ENCODE measurements at regions not wholly inside any gene's neighbourhood (a gene's known extent, or its start where the extent isn't known, plus 50 kb on each side); places are given as distances from the start of the nearest gene placed in this dataset.

DNA sequence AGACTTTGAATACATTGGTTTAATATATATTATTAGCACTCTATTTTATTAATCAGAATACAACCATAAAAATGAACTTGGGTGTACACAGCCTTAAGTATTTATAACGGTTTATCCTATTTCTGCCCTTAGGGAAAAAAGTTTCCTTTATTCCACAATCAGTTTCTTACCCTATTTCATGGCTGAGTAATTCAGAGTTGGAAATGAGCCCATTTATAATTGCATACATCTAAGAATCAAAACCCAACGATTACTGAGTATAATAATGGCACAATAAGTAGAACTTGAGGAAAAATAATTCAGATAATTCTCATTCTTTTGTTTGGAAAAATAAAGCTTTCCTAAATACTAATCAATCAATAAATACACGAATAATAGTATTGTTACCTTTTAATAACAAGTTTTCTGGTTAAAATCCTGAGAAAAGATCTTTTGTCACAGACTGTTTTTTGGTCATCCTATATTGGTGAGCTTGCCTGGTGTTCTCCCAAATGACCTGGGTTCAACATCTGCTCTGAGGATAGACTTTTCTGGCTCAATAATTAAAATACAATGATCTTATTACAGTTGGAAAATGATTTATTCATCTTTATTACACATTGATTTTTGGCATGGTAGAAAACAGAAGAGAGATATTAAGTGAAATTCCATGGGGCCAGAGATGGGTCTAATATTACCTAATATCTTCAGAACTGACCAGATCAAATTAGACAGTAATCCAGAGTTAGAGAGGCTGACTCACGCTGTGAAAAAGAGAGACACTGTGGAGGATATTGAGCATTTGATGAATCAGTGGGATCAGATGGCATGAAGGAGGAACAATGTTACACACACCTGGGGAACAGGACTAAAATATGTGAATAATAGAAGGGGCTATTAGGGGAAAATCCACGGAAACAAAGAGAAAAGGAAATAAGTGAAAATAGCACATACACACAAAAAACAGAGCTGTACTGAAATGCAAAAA, 162.1 kb upstream of the TBX18 start:
- no peaks in the 10 kb centered on the region for H4K20me1 ChIP-seq (ENCODE audit: low read depth, low read length)
- no peaks in the 10 kb centered on the region for H3F3A ChIP-seq (ENCODE audit: insufficient read depth)
- no peak overlapping the region for H3K4me2 ChIP-seq (ENCODE audit: low read depth, low read length, poor library complexity, severe bottlenecking)
- no peaks in the 10 kb centered on the region for H3K9me3 ChIP-seq (ENCODE audit: insufficient read depth, low read length)
- H3K4me3 ChIP-seq (ENCODE audit: insufficient read depth, low read length, poor library complexity, severe bottlenecking) = no peak overlapping the region
- no peaks in the 10 kb centered on the region for H3K27me3 ChIP-seq (ENCODE audit: low read length)
- H3K9me2 ChIP-seq (replicated peaks; ENCODE audit: insufficient read depth, low read length) = no peaks in the 10 kb centered on the region
- TF ChIP-seq, protein P1, sequence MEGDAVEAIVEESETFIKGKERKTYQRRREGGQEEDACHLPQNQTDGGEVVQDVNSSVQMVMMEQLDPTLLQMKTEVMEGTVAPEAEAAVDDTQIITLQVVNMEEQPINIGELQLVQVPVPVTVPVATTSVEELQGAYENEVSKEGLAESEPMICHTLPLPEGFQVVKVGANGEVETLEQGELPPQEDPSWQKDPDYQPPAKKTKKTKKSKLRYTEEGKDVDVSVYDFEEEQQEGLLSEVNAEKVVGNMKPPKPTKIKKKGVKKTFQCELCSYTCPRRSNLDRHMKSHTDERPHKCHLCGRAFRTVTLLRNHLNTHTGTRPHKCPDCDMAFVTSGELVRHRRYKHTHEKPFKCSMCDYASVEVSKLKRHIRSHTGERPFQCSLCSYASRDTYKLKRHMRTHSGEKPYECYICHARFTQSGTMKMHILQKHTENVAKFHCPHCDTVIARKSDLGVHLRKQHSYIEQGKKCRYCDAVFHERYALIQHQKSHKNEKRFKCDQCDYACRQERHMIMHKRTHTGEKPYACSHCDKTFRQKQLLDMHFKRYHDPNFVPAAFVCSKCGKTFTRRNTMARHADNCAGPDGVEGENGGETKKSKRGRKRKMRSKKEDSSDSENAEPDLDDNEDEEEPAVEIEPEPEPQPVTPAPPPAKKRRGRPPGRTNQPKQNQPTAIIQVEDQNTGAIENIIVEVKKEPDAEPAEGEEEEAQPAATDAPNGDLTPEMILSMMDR (IDR thresholded peaks at IDR 0.05; ENCODE audit: insufficient read depth, low read length, poor library complexity, severe bottlenecking) = no peak
- no peak for TF ChIP-seq EZH2phosphoT487 (conservative IDR thresholded peaks at IDR 0.05; ENCODE audit: low read length)
- no peak overlapping the region for H3K27ac ChIP-seq (ENCODE audit: low read depth, low read length)
- H3K36me3 ChIP-seq (ENCODE audit: low read length) = no peaks in the 10 kb centered on the region
- H3K9ac ChIP-seq (ENCODE audit: low read length) = no peak overlapping the region
- no peaks in the 10 kb centered on the region for H3K79me2 ChIP-seq (ENCODE audit: insufficient read depth, low read length)
- H2AFZ ChIP-seq (ENCODE audit: low read depth, low read length, severe bottlenecking) = no peak overlapping the region

DNA sequence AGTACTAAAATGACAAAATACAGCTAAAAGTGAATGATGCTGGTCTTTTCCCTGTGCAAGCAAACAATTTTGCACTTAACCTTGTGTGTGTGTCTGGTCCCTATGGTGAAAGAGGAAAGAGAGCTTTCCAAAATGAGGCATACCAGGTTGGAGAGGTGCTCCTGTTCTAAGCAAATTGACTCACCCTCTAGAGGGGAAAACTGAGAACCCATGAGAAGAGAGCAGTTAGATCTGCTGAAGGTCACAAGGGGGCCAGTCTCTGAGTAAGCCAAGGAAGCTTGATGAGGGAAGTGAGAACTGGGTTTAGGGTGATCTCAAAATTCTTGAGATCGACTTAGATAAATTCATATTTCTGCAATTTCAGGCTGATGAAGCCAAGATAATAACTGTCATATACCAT, 157.5 kb upstream of the TBX18 start:
- no peaks in the 10 kb centered on the region for H3F3A ChIP-seq (ENCODE audit: insufficient read depth)
- H3K4me3 ChIP-seq (ENCODE audit: insufficient read depth, low read length, poor library complexity, severe bottlenecking) = no peak overlapping the region
- no peaks in the 10 kb centered on the region for H4K20me1 ChIP-seq (ENCODE audit: low read depth, low read length)
- TF ChIP-seq, protein P1 (IDR thresholded peaks at IDR 0.05; ENCODE audit: insufficient read depth, low read length, poor library complexity, severe bottlenecking) = no peak
- TF ChIP-seq EZH2phosphoT487 (conservative IDR thresholded peaks at IDR 0.05; ENCODE audit: low read length) = no peak
- no peaks in the 10 kb centered on the region for H3K36me3 ChIP-seq (ENCODE audit: low read length)
- no peak overlapping the region for H3K27ac ChIP-seq (ENCODE audit: low read depth, low read length)
- no peak overlapping the region for H3K4me2 ChIP-seq (ENCODE audit: low read depth, low read length, poor library complexity, severe bottlenecking)
- no peak overlapping the region for H3K9ac ChIP-seq (ENCODE audit: low read length)
- no peaks in the 10 kb centered on the region for H3K9me2 ChIP-seq (replicated peaks; ENCODE audit: insufficient read depth, low read length)
- no peaks in the 10 kb centered on the region for H3K9me3 ChIP-seq (ENCODE audit: insufficient read depth, low read length)
- no peaks in the 10 kb centered on the region for H3K79me2 ChIP-seq (ENCODE audit: insufficient read depth, low read length)
- no peak overlapping the region for H2AFZ ChIP-seq (ENCODE audit: low read depth, low read length, severe bottlenecking)
- H3K27me3 ChIP-seq (ENCODE audit: low read length) = no peaks in the 10 kb centered on the region

DNA sequence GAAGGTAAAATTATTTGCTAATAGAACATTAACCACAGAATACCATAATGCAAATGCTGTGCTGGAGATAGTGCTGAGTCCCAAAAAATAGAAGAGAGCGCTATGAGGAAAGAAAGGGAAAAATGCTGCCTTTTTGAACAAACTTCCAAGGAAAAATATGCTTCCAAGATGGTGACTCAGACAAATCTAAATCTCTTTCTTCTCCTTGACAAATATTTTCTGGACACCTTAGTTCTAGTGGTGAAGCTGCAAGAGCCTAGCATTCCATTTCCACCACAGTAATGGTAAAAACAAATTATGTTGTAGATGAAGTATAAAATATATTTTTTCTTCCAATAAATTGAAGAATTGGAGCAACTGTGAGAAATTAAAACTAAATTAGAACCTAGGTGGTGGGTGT, 155.6 kb upstream of the TBX18 start:
- Histone ChIP-seq H3K27ac (ENCODE audit: low read depth, low read length) (no peak overlapping the region), H3F3A (ENCODE audit: insufficient read depth) (no peaks in the 10 kb centered on the region), H3K27me3 (ENCODE audit: low read length) (no peaks in the 10 kb centered on the region), H3K4me2 (ENCODE audit: low read depth, low read length, poor library complexity, severe bottlenecking) (no peak overlapping the region), H3K4me3 (ENCODE audit: insufficient read depth, low read length, poor library complexity, severe bottlenecking) (no peak overlapping the region), H3K9me2 (replicated peaks; ENCODE audit: insufficient read depth, low read length) (no peaks in the 10 kb centered on the region), H2AFZ (ENCODE audit: low read depth, low read length, severe bottlenecking) (no peak overlapping the region), H3K9me3 (ENCODE audit: insufficient read depth, low read length) (no peaks in the 10 kb centered on the region), H3K9ac (ENCODE audit: low read length) (no peak overlapping the region), H3K36me3 (ENCODE audit: low read length) (no peaks in the 10 kb centered on the region), H4K20me1 (ENCODE audit: low read depth, low read length) (no peaks in the 10 kb centered on the region), H3K79me2 (ENCODE audit: insufficient read depth, low read length) (no peaks in the 10 kb centered on the region)
- no peak for TF ChIP-seq EZH2phosphoT487 (conservative IDR thresholded peaks at IDR 0.05; ENCODE audit: low read length)
- TF ChIP-seq, protein P1 (IDR thresholded peaks at IDR 0.05; ENCODE audit: insufficient read depth, low read length, poor library complexity, severe bottlenecking) = no peak
